ENCODE measurements at regions not wholly inside any gene's neighbourhood (a gene's known extent, or its start where the extent isn't known, plus 50 kb on each side); places are given as distances from the start of the nearest gene placed in this dataset.
"Not testable (repeated sequence)": the region's sequence is repeated elsewhere in the genome, so short reads cannot be mapped to it uniquely, and the experiment has no call there.

GRCh38 chr21:15454931-15455330 is 274.9 kb upstream of the USP25 start:
- H3K4me1 ChIP-seq (ENCODE audit: low read length); H3K27me3 ChIP-seq (ENCODE audit: low read length); H3K36me3 ChIP-seq (ENCODE audit: insufficient read depth, low read length); H3K9ac ChIP-seq (ENCODE audit: low read length); H3K79me2 ChIP-seq (ENCODE audit: low read length); H3K9me3 ChIP-seq (ENCODE audit: low read length); H3K27ac ChIP-seq (ENCODE audit: low read length); DNase-seq; H2AFZ ChIP-seq (ENCODE audit: low read length); H4K20me1 ChIP-seq (ENCODE audit: insufficient read depth, low read depth, low read length); H3K4me2 ChIP-seq (ENCODE audit: low read depth, low read length, poor library complexity, severe bottlenecking); H3K4me3 ChIP-seq (ENCODE audit: low read length); H3K9me2 ChIP-seq (replicated peaks; ENCODE audit: insufficient read depth, low read length): not testable (repeated sequence)

- H2AFZ ChIP-seq (ENCODE audit: low read length): no peak overlapping the region
- no peak overlapping the region for H3K9ac ChIP-seq (ENCODE audit: low read length)
- no peaks in the 10 kb centered on the region for H3K4me1 ChIP-seq (ENCODE audit: low read length)
- H4K20me1 ChIP-seq (ENCODE audit: insufficient read depth, low read depth, low read length): no peaks in the 10 kb centered on the region
- no peak overlapping the region for H3K4me2 ChIP-seq (ENCODE audit: low read depth, low read length, poor library complexity, severe bottlenecking)
- no peaks in the 10 kb centered on the region for H3K27me3 ChIP-seq (ENCODE audit: low read length)
- H3K9me3 ChIP-seq (ENCODE audit: low read length): no peaks in the 10 kb centered on the region
- H3K9me2 ChIP-seq (replicated peaks; ENCODE audit: insufficient read depth, low read length): no peaks in the 10 kb centered on the region
- no peaks in the 10 kb centered on the region for H3K79me2 ChIP-seq (ENCODE audit: low read length)
- no peak overlapping the region for H3K27ac ChIP-seq (ENCODE audit: low read length)
- H3K36me3 ChIP-seq (ENCODE audit: insufficient read depth, low read length): no peaks in the 10 kb centered on the region
- no peak for DNase-seq
- no peak overlapping the region for H3K4me3 ChIP-seq (ENCODE audit: low read length)
Observed at GRCh38 chr21:15455819-15456462, 273.8 kb upstream of the USP25 start.

GRCh38 chr21:15457965-15458364 is 271.8 kb upstream of the USP25 start:
- no peak for DNase-seq
- H3K9ac ChIP-seq (ENCODE audit: low read length): no peak overlapping the region
- no peaks in the 10 kb centered on the region for H4K20me1 ChIP-seq (ENCODE audit: insufficient read depth, low read depth, low read length)
- H3K4me1 ChIP-seq (ENCODE audit: low read length): no peaks in the 10 kb centered on the region
- H3K4me2 ChIP-seq (ENCODE audit: low read depth, low read length, poor library complexity, severe bottlenecking): no peak overlapping the region
- H3K79me2 ChIP-seq (ENCODE audit: low read length): no peaks in the 10 kb centered on the region
- no peak overlapping the region for H3K27ac ChIP-seq (ENCODE audit: low read length)
- H2AFZ ChIP-seq (ENCODE audit: low read length): no peak overlapping the region
- no peak overlapping the region for H3K4me3 ChIP-seq (ENCODE audit: low read length)
- H3K36me3 ChIP-seq (ENCODE audit: insufficient read depth, low read length): no peaks in the 10 kb centered on the region
- no peaks in the 10 kb centered on the region for H3K9me2 ChIP-seq (replicated peaks; ENCODE audit: insufficient read depth, low read length)
- no peaks in the 10 kb centered on the region for H3K9me3 ChIP-seq (ENCODE audit: low read length)
- no peaks in the 10 kb centered on the region for H3K27me3 ChIP-seq (ENCODE audit: low read length)

GRCh38 chr21:15462092-15462491 is 267.7 kb upstream of the USP25 start:
- no peaks in the 10 kb centered on the region for H3K9me2 ChIP-seq (replicated peaks; ENCODE audit: insufficient read depth, low read length)
- H2AFZ ChIP-seq (ENCODE audit: low read length): no peak overlapping the region
- H3K79me2 ChIP-seq (ENCODE audit: low read length): no peaks in the 10 kb centered on the region
- DNase-seq: no peak
- H3K9me3 ChIP-seq (ENCODE audit: low read length): 0 out of 2 replicates have a peak, but pooled peaks cover 3% of the 10 kb centered on the region
- H3K27me3 ChIP-seq (ENCODE audit: low read length): no peaks in the 10 kb centered on the region
- H3K27ac ChIP-seq (ENCODE audit: low read length): no peak overlapping the region
- no peak overlapping the region for H3K4me3 ChIP-seq (ENCODE audit: low read length)
- no peak overlapping the region for H3K9ac ChIP-seq (ENCODE audit: low read length)
- H4K20me1 ChIP-seq (ENCODE audit: insufficient read depth, low read depth, low read length): no peaks in the 10 kb centered on the region
- H3K4me2 ChIP-seq (ENCODE audit: low read depth, low read length, poor library complexity, severe bottlenecking): no peak overlapping the region
- H3K4me1 ChIP-seq (ENCODE audit: low read length): no peaks in the 10 kb centered on the region
- no peaks in the 10 kb centered on the region for H3K36me3 ChIP-seq (ENCODE audit: insufficient read depth, low read length)

GRCh38 chr21:15466329-15466728 is 263.5 kb upstream of the USP25 start:
- DNase-seq: no peak
- Histone ChIP-seq H3K4me2 (ENCODE audit: low read depth, low read length, poor library complexity, severe bottlenecking) (no peak overlapping the region), H3K27me3 (ENCODE audit: low read length) (no peaks in the 10 kb centered on the region), H3K79me2 (ENCODE audit: low read length) (no peaks in the 10 kb centered on the region), H3K4me3 (ENCODE audit: low read length) (no peak overlapping the region), H2AFZ (ENCODE audit: low read length) (no peak overlapping the region), H4K20me1 (ENCODE audit: insufficient read depth, low read depth, low read length) (no peaks in the 10 kb centered on the region), H3K4me1 (ENCODE audit: low read length) (no peaks in the 10 kb centered on the region), H3K9me2 (replicated peaks; ENCODE audit: insufficient read depth, low read length) (no peaks in the 10 kb centered on the region), H3K27ac (ENCODE audit: low read length) (no peak overlapping the region), H3K36me3 (ENCODE audit: insufficient read depth, low read length) (no peaks in the 10 kb centered on the region), H3K9me3 (ENCODE audit: low read length) (0 out of 2 replicates have a peak, but pooled peaks cover 3% of the 10 kb centered on the region), H3K9ac (ENCODE audit: low read length) (no peak overlapping the region)

- no peaks in the 10 kb centered on the region for H3K36me3 ChIP-seq (ENCODE audit: insufficient read depth, low read length)
- no peaks in the 10 kb centered on the region for H3K27me3 ChIP-seq (ENCODE audit: low read length)
- no peaks in the 10 kb centered on the region for H4K20me1 ChIP-seq (ENCODE audit: insufficient read depth, low read depth, low read length)
- H3K9me2 ChIP-seq (replicated peaks; ENCODE audit: insufficient read depth, low read length): no peaks in the 10 kb centered on the region
- H3K4me3 ChIP-seq (ENCODE audit: low read length): no peak overlapping the region
- H3K79me2 ChIP-seq (ENCODE audit: low read length): no peaks in the 10 kb centered on the region
- 0 out of 2 replicates have a peak, but pooled peaks cover 3% of the 10 kb centered on the region for H3K9me3 ChIP-seq (ENCODE audit: low read length)
- DNase-seq: no peak
- no peak overlapping the region for H2AFZ ChIP-seq (ENCODE audit: low read length)
- no peak overlapping the region for H3K4me2 ChIP-seq (ENCODE audit: low read depth, low read length, poor library complexity, severe bottlenecking)
- no peaks in the 10 kb centered on the region for H3K4me1 ChIP-seq (ENCODE audit: low read length)
- H3K9ac ChIP-seq (ENCODE audit: low read length): no peak overlapping the region
- no peak overlapping the region for H3K27ac ChIP-seq (ENCODE audit: low read length)
Observed at GRCh38 chr21:15468368-15468767, 261.4 kb upstream of the USP25 start.

- H3K27ac ChIP-seq (ENCODE audit: low read length): no peak overlapping the region
- H3K9ac ChIP-seq (ENCODE audit: low read length): no peak overlapping the region
- H3K4me1 ChIP-seq (ENCODE audit: low read length): no peaks in the 10 kb centered on the region
- H3K9me2 ChIP-seq (replicated peaks; ENCODE audit: insufficient read depth, low read length): no peaks in the 10 kb centered on the region
- no peaks in the 10 kb centered on the region for H3K27me3 ChIP-seq (ENCODE audit: low read length)
- peaks cover 5% of the 10 kb centered on the region; the same call in 1 of the 2 replicates for H3K9me3 ChIP-seq (ENCODE audit: low read length)
- H3K4me2 ChIP-seq (ENCODE audit: low read depth, low read length, poor library complexity, severe bottlenecking): no peak overlapping the region
- no peaks in the 10 kb centered on the region for H3K79me2 ChIP-seq (ENCODE audit: low read length)
- DNase-seq: no peak
- no peaks in the 10 kb centered on the region for H4K20me1 ChIP-seq (ENCODE audit: insufficient read depth, low read depth, low read length)
- H3K36me3 ChIP-seq (ENCODE audit: insufficient read depth, low read length): no peaks in the 10 kb centered on the region
- H2AFZ ChIP-seq (ENCODE audit: low read length): no peak overlapping the region
- H3K4me3 ChIP-seq (ENCODE audit: low read length): no peak overlapping the region
Observed at GRCh38 chr21:15472108-15473040, 257.4 kb upstream of the USP25 start.

- H3K9ac ChIP-seq (ENCODE audit: low read length); H3K36me3 ChIP-seq (ENCODE audit: insufficient read depth, low read length); DNase-seq; H3K4me2 ChIP-seq (ENCODE audit: low read depth, low read length, poor library complexity, severe bottlenecking); H3K9me3 ChIP-seq (ENCODE audit: low read length); H4K20me1 ChIP-seq (ENCODE audit: insufficient read depth, low read depth, low read length); H2AFZ ChIP-seq (ENCODE audit: low read length); H3K4me3 ChIP-seq (ENCODE audit: low read length); H3K4me1 ChIP-seq (ENCODE audit: low read length); H3K27me3 ChIP-seq (ENCODE audit: low read length); H3K27ac ChIP-seq (ENCODE audit: low read length); H3K79me2 ChIP-seq (ENCODE audit: low read length); H3K9me2 ChIP-seq (replicated peaks; ENCODE audit: insufficient read depth, low read length): not testable (repeated sequence)
Observed at GRCh38 chr21:15477773-15478172, 252.0 kb upstream of the USP25 start.

Measured in Karpas-422 (cell line).